ENCODE measurements at regions not wholly inside any gene's neighbourhood (a gene's known extent, or its start where the extent isn't known, plus 50 kb on each side); places are given as distances from the start of the nearest gene placed in this dataset.

- Histone ChIP-seq H3K27me3 (replicated peaks in 1 of 2; ENCODE audit: control insufficient read depth in 2 of 2, insufficient read depth in 2 of 2, low read length in 1 of 2) (no peaks in the 10 kb centered on the region), H3K4me2 (ENCODE audit: control insufficient read depth, insufficient read depth) (no peak overlapping the region), H3K4me1 (ENCODE audit: control insufficient read depth, insufficient read depth, low read length) (no peaks in the 10 kb centered on the region), H3K27ac (ENCODE audit: control insufficient read depth, insufficient read depth) (no peak overlapping the region), H3K4me3 (no peak overlapping the region), H2AFZ (ENCODE audit: control insufficient read depth, low read depth, low read length) (no peak overlapping the region), H3K9me3 (replicated peaks; ENCODE audit: control insufficient read depth, insufficient read depth, low read length) (no peaks in the 10 kb centered on the region), H3K36me3 (ENCODE audit: control insufficient read depth in 2 of 2, insufficient read depth in 2 of 2, low read length in 1 of 2) (no peaks in the 10 kb centered on the region), H3K9ac (ENCODE audit: control insufficient read depth, insufficient read depth, low read length) (no peak overlapping the region), H3K79me2 (ENCODE audit: control insufficient read depth, insufficient read depth, low read length) (no peaks in the 10 kb centered on the region), H4K20me1 (ENCODE audit: control insufficient read depth, insufficient read depth) (no peaks in the 10 kb centered on the region)
- in situ Hi-C loops (cut with MboI) (no loop called here), intact Hi-C loops (cut with micrococcal nuclease; ENCODE audit: unreplicated experiment) (no loop called here)
- 61% methylated on average over 1 of the region's 1 CpG for WGBS (ENCODE audit: insufficient coverage, insufficient replicate concordance, low lambda C conversion rate, missing lambda C conversion rate)
- POLR2A ChIA-PET, result no interaction called here
- SMC1A ChIA-PET (ENCODE audit: uncharacterized antibody, unreplicated experiment), result interaction anchor here (0.6 kb wide), 1 partner anchor 192 kb away, joined by 4 read pairs; no protein-coding TSS in a partner anchor
- CTCF ChIA-PET, result no interaction called here
- no peak for FAIRE-seq
- no TSS peak for BruUV-seq (replicated peaks)
- ATAC-seq, result no peak
- DNase-seq (ENCODE audit: low read depth, low spot score), result no peak
- RAD21 ChIA-PET (ENCODE audit: unreplicated experiment), result no interaction called here
- TF ChIP-seq KDM1A (IDR thresholded peaks at IDR 0.05; ENCODE audit: borderline replicate concordance), result no peak
- TF ChIP-seq KAT2A (conservative IDR thresholded peaks at IDR 0.05; ENCODE audit: control insufficient read depth, low read depth, low read length), result no peak
- TF ChIP-seq PKNOX1 (IDR thresholded peaks at IDR 0.05), result no peak
- no peak for TF ChIP-seq FOXK2 (IDR thresholded peaks at IDR 0.05)
- no peak for TF ChIP-seq YBX1 (IDR thresholded peaks at IDR 0.05)
- TF ChIP-seq IKZF1 (conservative IDR thresholded peaks at IDR 0.05), result no peak
- no peak for TF ChIP-seq BHLHE40 (IDR thresholded peaks at IDR 0.05; ENCODE audit: borderline replicate concordance in 1 of 2, low read depth in 2 of 2, low read length in 1 of 2)
- no peak for TF ChIP-seq SP1 (IDR thresholded peaks at IDR 0.05; ENCODE audit: low read depth, low read length)
- no peak for TF ChIP-seq ZBTB4 (CRISPR knock-in tag; IDR thresholded peaks at IDR 0.05)
- TF ChIP-seq SMAD5 (IDR thresholded peaks at IDR 0.05; ENCODE audit: low read depth), result no peak
- TF ChIP-seq ZBTB33 (IDR thresholded peaks at IDR 0.05), result no peak
These were observed 342.9 kb downstream of the VGLL3 start for GRCh38 chr3:86648087-86648486.
